AG04449 (cell line): ENCODE measurements at regions not wholly inside any gene's neighbourhood (a gene's known extent, or its start where the extent isn't known, plus 50 kb on each side); places are given as distances from the start of the nearest gene placed in this dataset.

Source experiments
- CTCF ChIA-PET: fragments of 350-600 bp; formaldehyde crosslinking; extraction: SDS; loops from one replicate; lab custom pipeline; 2021; ENCODE audit warnings: antibody characterized with exemption; lab: Yijun Ruan, JAX
- POLR2A ChIA-PET: fragments of 400-600, 350-600 bp; formaldehyde crosslinking; extraction: SDS; loops from one replicate; lab custom pipeline; 2020; ENCODE audit warnings: antibody characterized with exemption, inconsistent platforms; lab: Yijun Ruan, JAX
- DNase-seq: peaks from one replicate; pipeline ENCODE4 v3.0.0-alpha.2; 2010; ENCODE audit warnings: low read depth, low spot score
- H3K4me3 ChIP-seq: 2 replicates; pipeline ENCODE4 v1.5.1; 2011; ENCODE audit warnings: low read depth, mild to moderate bottlenecking, control low read depth, low read length
- TF ChIP-seq, protein P1 (sequence below): IDR thresholded peaks from one replicate; pipeline ENCODE4 v1.5.1; 2011; ENCODE audit warnings: mild to moderate bottlenecking, moderate library complexity, low read length, control low read depth, inconsistent platforms; ENCODE audit not compliant: insufficient read depth; ENCODE audit errors: missing control alignments

DNA sequence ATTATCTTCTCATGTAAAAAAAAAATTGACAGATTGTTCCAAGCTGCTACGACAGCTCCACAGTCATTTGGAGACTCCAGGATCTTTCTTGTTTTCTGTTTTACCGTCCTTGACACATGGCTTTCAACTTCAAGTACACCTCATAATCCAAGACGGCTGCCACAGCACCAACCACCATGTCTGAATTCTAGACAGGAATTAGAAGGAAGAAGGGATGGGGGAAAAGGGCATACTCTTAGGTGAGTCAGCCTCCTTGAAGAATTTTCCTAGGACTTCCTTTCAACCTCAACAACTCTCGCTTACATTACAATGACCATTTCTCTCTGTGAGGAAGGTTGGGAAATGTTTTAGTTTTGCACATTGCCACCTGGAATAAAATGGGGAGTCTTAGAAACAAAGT, 110.3 kb upstream of the TNR start:
- POLR2A ChIA-PET: no interaction called here
- TF ChIP-seq, protein P1, sequence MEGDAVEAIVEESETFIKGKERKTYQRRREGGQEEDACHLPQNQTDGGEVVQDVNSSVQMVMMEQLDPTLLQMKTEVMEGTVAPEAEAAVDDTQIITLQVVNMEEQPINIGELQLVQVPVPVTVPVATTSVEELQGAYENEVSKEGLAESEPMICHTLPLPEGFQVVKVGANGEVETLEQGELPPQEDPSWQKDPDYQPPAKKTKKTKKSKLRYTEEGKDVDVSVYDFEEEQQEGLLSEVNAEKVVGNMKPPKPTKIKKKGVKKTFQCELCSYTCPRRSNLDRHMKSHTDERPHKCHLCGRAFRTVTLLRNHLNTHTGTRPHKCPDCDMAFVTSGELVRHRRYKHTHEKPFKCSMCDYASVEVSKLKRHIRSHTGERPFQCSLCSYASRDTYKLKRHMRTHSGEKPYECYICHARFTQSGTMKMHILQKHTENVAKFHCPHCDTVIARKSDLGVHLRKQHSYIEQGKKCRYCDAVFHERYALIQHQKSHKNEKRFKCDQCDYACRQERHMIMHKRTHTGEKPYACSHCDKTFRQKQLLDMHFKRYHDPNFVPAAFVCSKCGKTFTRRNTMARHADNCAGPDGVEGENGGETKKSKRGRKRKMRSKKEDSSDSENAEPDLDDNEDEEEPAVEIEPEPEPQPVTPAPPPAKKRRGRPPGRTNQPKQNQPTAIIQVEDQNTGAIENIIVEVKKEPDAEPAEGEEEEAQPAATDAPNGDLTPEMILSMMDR: no peak
- CTCF ChIA-PET: no interaction called here
- H3K4me3 ChIP-seq: no peak overlapping the region
- DNase-seq: no peak

DNA sequence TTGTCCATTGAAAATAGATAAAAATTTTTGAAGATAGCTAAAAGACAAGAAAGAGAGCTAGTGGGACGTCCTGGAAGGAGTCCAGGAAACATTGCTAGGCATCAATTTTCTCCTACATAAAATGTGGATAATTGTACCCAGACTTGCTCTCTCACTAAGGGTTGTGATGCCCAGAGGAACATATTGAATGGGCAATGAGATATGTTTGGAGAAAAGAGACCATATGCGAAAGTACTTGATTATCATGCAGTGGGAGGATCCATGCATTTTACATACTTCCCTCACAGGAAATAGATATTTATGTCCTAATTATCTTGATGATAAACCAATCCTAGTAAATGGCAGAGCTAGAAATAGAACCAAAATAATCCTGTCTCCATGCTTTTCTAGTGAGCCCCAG, 108.4 kb upstream of the TNR start:
- no peak overlapping the region for H3K4me3 ChIP-seq
- DNase-seq: no peak
- ChIA-PET POLR2A (no interaction called here), CTCF (no interaction called here)
- TF ChIP-seq, protein P1: no peak

DNA sequence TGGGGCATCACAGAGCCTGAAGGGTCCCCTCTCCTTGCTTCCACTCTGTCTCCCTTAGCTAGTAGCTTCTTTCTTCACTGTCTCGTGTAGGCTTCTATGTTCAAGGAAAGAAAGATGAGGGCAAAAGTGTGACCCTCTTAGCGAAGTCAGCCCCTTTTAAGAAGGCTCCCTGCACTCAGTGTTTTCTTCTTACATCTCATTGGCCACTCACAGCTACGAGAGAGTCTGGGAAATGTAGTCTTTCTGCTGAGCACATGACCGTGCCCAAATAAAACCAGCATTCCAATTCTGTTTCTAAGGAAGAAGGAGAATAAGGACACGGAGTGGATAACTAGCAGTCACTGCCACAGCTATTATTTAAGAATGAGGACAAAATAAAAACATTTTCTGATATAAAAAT, 104.9 kb upstream of the TNR start:
- CTCF ChIA-PET: no interaction called here

DNA sequence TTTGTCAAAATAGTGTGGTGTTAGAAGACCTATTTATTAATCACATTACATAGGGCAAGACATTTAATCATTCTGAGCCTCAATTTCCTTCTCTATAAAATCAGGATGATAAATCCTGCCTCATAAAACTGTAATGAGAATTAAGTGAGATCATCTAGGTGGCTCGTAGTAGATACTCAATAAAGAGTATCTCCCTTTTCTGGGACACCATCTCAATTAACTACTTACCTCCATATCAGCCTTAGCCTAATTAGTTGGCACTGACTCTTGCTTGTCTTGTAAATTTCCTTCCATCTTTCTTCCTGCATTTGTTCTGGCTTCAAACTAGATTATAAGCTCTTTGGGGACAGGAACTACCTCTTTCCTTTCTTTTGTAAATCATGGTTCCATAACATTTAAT, 102.6 kb upstream of the TNR start:
- TF ChIP-seq, protein P1: no peak
- no peak for DNase-seq
- no peak overlapping the region for H3K4me3 ChIP-seq
- POLR2A ChIA-PET: no interaction called here
- CTCF ChIA-PET: no interaction called here

More for the DNA sequence above, 104.9 kb upstream of the TNR start:
- DNase-seq: no peak
- H3K4me3 ChIP-seq: no peak overlapping the region
- POLR2A ChIA-PET: no interaction called here
- TF ChIP-seq, protein P1: no peak

DNA sequence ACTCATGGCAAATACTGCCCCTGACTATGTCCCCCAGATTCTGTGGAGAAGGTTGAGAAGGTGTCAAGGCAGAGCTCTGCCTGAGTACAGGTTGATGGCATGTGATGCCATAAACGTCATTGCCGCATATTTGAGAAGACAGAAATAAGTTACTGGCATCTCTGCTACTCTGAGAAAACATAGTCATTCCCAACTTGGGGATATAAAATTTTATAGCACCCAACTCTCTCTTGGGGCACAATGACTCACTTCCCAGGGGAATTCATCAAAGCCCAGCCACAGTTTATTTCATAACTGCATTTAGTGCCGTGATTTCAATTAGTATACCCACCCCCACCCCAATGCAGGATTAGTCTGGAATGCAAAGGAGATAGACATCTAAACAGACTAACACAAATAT, 101.9 kb upstream of the TNR start:
- DNase-seq: no peak
- TF ChIP-seq, protein P1: no peak
- no peak overlapping the region for H3K4me3 ChIP-seq
- CTCF ChIA-PET: no interaction called here
- POLR2A ChIA-PET: no interaction called here

DNA sequence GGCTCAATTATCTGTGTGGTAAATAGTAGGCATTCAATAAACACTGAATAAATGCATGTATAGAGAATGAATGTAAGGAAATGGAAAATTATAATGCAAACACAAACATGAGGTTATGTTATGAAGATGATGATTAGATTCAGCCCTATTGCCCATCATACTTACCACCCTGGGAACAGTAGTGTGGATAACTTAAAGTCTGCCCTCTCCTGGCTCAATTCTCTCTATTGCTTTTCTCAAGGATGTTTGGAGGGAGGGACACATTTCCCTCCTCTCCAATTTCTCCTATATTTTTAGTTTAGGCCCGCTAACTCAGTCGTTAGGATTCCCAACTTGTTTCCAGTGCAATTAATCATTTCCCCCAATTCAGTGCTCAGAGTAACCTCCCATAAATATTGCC, 101.5 kb upstream of the TNR start:
- CTCF ChIA-PET: no interaction called here
- POLR2A ChIA-PET: no interaction called here
- no peak for DNase-seq
- TF ChIP-seq, protein P1: no peak
- H3K4me3 ChIP-seq: no peak overlapping the region
